ENCODE measurements at regions not wholly inside any gene's neighbourhood (a gene's known extent, or its start where the extent isn't known, plus 50 kb on each side); places are given as distances from the start of the nearest gene placed in this dataset.
"Not testable (repeated sequence)": the region's sequence is repeated elsewhere in the genome, so short reads cannot be mapped to it uniquely, and the experiment has no call there.

- no peak for FAIRE-seq
Measured at GRCh38 chr4:95898226-95898625, 58.3 kb downstream of the PDHA2 start.

GRCh38 chr4:95909211-95909610, 69.3 kb downstream of the PDHA2 start:
- FAIRE-seq = no peak

DNA sequence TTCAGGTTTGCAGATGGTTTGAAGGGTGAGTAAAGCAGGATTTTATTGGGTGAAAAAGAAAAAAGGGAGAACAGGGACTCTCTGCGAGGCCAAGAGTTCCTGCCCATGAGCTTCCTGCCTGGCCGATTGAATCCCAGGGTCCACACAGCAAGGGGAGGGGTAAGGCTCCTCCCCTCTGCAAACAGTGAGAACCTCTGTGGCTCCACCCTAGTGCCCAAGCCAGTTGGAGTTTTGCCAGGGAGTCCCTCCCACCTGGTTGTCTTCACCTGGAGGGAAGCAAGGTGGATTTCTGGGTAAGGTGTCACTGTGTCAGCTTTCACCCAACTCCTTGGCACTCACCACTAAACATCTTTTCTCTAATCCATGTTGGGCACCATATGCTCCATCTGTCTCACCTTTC, 70.9 kb downstream of the PDHA2 start:
- FAIRE-seq = no peak

DNA sequence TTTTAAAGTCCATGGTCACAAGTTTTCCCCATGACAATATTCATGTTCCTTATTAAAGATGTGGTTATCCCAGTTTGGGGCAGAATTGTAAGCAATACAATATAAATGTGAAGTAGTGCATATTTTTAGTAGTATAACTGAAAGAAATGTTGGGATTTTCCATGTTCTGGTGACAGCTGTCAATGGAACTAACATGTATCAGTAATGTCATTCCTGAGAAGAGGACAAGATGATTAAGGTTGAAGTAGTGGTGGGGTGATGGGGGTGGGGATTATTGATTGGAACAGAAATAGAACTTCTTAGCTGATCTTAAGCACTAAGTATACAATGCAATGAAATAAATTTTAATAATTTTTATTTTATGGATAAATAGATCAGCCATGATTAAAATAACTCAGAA, 81.6 kb downstream of the PDHA2 start:
- FAIRE-seq = no peak

GRCh38 chr4:95929448-95930064, 89.7 kb downstream of the PDHA2 start:
- FAIRE-seq = no peak

- FAIRE-seq = no peak
Measured at GRCh38 chr4:95939141-95939540, 99.2 kb downstream of the PDHA2 start.

DNA sequence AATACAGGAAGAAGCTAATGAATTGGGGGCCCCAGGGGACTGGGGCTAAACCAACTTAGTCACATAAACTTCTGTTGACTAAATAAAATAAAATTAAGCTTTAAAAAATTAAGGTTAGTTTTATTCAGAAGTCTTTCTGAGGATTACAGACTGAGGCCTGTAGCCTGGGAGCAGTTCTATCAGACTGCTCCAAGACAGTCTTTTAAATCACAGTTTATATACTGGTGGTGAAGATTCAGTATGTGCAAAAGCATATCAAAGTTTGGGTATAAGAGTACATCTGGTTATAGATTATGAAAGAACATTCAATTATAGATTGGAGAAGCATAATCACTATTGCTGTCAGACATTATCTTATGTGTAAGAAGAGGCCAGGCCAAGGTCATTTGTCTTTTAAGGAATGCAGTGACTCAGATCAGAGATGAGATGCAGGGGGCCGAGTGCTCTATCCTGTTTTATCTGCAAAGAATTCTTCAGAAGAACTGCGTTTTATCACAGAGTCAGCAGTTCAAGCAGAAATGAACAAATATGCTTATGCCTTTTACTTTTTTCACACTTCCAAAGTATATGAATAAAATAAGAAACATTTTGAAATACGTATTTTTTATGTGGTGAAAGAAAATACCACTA, 109.4 kb downstream of the PDHA2 start:
- FAIRE-seq = no peak

GRCh38 chr4:95949808-95950207, 109.9 kb downstream of the PDHA2 start:
- FAIRE-seq = no peak

- FAIRE-seq = not testable (repeated sequence)
Measured at GRCh38 chr4:95952538-95952937, 112.6 kb downstream of the PDHA2 start.

- no peak for FAIRE-seq
Measured at GRCh38 chr4:95956094-95956493, 116.2 kb downstream of the PDHA2 start.

- FAIRE-seq = no peak
Measured at GRCh38 chr4:95957054-95957453, 117.2 kb downstream of the PDHA2 start.

GRCh38 chr4:95957759-95958158, 117.9 kb downstream of the PDHA2 start:
- no peak for FAIRE-seq

DNA sequence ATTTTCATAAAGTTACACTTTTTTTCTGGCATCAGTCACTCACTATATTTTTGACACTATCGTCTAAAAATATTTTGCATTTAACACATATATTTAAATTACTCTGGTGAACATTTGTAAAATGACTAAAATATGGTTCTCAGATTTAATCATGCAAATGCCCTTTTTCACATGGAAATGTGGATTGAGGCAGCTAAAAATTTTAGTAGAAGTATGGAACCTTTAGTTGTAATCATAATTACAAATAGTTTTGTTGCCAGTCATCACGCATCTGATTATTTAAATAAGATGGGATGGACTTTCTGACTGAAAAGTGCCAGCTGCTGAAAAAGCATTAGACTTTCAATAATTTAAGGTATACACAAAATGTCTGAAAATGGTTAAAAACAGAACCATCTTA, 119.3 kb downstream of the PDHA2 start:
- FAIRE-seq = no peak

DNA sequence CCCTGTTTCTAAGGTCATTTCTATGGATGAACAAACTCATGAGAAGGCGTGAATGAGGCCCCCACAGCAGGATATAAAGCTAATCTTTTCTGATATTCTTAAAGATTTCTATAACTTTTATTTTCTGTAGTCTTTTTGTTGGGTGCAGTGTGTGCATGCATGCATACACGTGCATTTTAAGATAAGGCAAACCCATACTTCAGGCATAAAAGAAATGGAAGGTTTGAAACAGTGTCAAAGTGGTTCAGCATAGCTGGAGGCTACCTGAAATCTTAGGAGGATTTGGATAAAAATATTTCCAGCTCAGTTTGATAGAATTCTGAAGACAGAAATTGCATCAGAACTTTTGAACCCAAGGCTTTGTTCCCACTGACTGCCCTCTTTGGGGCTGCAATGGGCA, 119.7 kb downstream of the PDHA2 start:
- FAIRE-seq = no peak

GRCh38 chr4:95963456-95963855, 123.6 kb downstream of the PDHA2 start:
- FAIRE-seq = no peak

- no peak for FAIRE-seq
Measured at GRCh38 chr4:95979961-95980876, 140.3 kb downstream of the PDHA2 start.

- no peak for FAIRE-seq
Measured at GRCh38 chr4:95980877-95981360, 141.0 kb downstream of the PDHA2 start.

DNA sequence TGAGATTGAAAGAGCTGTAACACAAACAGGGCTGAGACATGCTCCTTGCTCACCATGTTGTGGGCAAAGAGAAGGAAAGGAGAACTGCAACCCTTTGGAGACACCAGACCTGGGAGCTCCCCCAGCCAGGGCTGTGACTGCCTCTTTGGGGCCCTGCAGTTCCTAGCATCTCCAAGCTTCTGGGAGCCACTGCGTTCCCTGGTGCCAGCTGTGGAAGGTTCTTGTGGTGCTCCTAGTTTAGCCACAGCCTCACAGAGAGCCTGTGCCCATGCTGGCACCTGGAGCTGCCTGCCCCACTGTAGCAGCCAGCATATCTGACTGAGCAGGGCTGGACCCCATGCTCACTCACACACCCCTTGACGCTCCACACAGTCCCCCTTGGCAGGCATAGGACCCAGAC, 141.7 kb downstream of the PDHA2 start:
- no peak for FAIRE-seq

DNA sequence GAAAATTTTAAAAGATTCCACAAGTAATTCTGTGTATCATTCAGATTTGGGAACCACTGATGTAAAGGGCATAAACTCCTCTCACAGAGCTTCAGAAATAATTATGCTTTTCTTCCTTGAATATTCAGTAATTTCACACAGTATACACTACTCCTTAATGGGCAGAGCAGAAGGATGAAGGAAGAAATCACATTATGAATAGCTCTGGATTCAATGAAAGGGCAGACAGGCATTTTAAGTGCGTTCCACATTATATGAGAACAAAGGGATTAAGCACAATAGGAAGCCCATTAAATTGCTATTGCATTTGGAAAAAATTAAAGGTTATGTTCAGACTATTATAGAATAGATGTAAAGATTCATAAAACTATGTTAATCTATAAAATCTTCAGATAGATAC, 142.6 kb downstream of the PDHA2 start:
- no peak for FAIRE-seq

GRCh38 chr4:95984081-95984480, 144.2 kb downstream of the PDHA2 start:
- FAIRE-seq = no peak

- no peak for FAIRE-seq
Measured at GRCh38 chr4:95985051-95985450, 145.2 kb downstream of the PDHA2 start.

- FAIRE-seq = no peak
Measured at GRCh38 chr4:95985791-95986550, 146.1 kb downstream of the PDHA2 start.

DNA sequence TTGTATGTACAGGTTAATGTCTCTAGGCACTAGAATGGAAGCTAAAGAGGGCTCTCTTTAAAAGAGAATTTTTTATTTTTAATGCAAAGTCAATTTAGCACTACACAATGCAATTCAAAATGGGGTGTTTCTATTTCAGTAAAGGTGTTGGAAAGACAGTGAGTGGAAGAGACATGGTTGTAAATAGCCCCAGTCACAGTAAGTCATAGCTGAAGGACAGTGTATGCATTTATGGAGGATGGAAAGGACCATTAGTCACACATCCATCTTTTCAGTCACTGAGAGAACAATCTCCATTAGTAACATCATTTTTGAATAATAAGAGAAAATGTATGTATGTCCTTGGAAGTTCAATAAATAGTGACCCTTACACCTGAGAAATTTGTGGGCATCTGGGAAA, 148.0 kb downstream of the PDHA2 start:
- FAIRE-seq = no peak

Data from islet of Langerhans (tissue), 1 donor.